ENCODE measurements at regions not wholly inside any gene's neighbourhood (a gene's known extent, or its start where the extent isn't known, plus 50 kb on each side); places are given as distances from the start of the nearest gene placed in this dataset.

DNA sequence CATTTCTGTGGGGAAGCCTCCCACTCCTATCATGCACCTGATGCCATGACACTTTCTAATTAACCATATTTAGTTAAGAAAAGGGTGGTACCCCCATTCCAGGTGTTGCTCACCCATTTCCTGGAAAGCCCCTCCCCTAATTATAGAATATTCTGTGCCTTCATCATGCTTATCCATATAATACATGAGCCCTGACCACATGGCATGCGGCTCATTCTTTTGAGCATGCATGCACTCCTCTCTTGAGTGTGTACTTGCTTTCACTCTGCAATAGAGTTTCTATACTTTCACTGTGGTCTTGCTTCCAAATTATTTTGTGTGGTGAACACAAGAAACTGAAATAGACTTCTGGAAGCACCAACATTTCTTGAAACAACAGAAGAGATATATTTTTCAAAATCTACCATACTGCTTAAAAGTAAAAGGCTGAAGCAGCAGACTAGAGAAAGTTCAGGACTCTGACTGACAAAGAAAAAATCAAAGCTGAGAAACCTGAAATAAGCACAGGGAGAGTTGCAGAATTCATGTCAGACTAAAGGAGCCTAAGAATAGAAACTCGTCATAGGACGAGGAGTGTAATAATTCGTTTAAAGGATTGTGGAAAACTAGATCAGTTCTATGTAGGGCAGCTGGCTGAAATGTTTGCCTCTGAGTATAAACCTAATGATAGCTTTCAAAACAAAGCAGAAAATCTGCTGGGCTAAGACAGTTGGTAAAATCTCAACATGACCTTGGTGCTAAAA lies 144.8 kb downstream of the KITLG start:
- TF ChIP-seq, protein P1, sequence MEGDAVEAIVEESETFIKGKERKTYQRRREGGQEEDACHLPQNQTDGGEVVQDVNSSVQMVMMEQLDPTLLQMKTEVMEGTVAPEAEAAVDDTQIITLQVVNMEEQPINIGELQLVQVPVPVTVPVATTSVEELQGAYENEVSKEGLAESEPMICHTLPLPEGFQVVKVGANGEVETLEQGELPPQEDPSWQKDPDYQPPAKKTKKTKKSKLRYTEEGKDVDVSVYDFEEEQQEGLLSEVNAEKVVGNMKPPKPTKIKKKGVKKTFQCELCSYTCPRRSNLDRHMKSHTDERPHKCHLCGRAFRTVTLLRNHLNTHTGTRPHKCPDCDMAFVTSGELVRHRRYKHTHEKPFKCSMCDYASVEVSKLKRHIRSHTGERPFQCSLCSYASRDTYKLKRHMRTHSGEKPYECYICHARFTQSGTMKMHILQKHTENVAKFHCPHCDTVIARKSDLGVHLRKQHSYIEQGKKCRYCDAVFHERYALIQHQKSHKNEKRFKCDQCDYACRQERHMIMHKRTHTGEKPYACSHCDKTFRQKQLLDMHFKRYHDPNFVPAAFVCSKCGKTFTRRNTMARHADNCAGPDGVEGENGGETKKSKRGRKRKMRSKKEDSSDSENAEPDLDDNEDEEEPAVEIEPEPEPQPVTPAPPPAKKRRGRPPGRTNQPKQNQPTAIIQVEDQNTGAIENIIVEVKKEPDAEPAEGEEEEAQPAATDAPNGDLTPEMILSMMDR (IDR thresholded peaks at IDR 0.05) = no peak
- no peak for TF ChIP-seq POLR2A (IDR thresholded peaks at IDR 0.05)

Data from upper lobe of left lung (tissue), 4 donors.